ENCODE measurements at regions not wholly inside any gene's neighbourhood (a gene's known extent, or its start where the extent isn't known, plus 50 kb on each side); places are given as distances from the start of the nearest gene placed in this dataset.

GRCh38 chr16:9546438-9546786 lies 455.0 kb downstream of the HAPSTR1 start:
- no peaks in the 10 kb centered on the region for H3K9me3 ChIP-seq (ENCODE audit: control insufficient read depth, low read length)
- H3K27ac Mint-ChIP-seq, result no peak overlapping the region
- no peaks in the 10 kb centered on the region for H3K4me1 Mint-ChIP-seq

GRCh38 chr16:9549487-9549886 lies 458.0 kb downstream of the HAPSTR1 start:
- Histone ChIP-seq H3K9ac (ENCODE audit: extremely low read depth, low read length, poor library complexity, severe bottlenecking) (no peak overlapping the region), H3K4me1 (ENCODE audit: control insufficient read depth, insufficient read depth, low read length) (no peaks in the 10 kb centered on the region), H3K27me3 (ENCODE audit: control insufficient read depth, insufficient read depth, low read length, poor library complexity, severe bottlenecking) (no peaks in the 10 kb centered on the region), H3K27ac (ENCODE audit: low read depth, low read length) (no peak overlapping the region), H3K9me3 (ENCODE audit: control insufficient read depth, low read length) (peaks cover 1% of the 10 kb centered on the region), H3K36me3 (ENCODE audit: control insufficient read depth, insufficient read depth, low read length) (no peaks in the 10 kb centered on the region), H3K4me3 (ENCODE audit: low read length) (no peak overlapping the region)
- Mint-ChIP-seq H3K4me3 (no peak overlapping the region), H3K9me3 (no peaks in the 10 kb centered on the region), H3K36me3 (ENCODE audit: low read depth) (no peaks in the 10 kb centered on the region), H3K27ac (no peak overlapping the region), H3K27me3 (ENCODE audit: insufficient read depth) (no peaks in the 10 kb centered on the region), H3K4me1 (peaks cover 5% of the 10 kb centered on the region)
- 88 to 90% methylated on average over 2 to 5 of the region's 5 CpGs for WGBS, 2 experiments (ENCODE audit: insufficient coverage in 1 of 2, insufficient read length in 1 of 2)
- DNase-seq, result no peak
- TF ChIP-seq CTCF (conservative IDR thresholded peaks at IDR 0.05), result no peak

More at GRCh38 chr16:9546438-9546786, 455.0 kb downstream of the HAPSTR1 start:
- TF ChIP-seq CTCF (conservative IDR thresholded peaks at IDR 0.05), result no peak
- Histone ChIP-seq H3K36me3 (ENCODE audit: control insufficient read depth, insufficient read depth, low read length) (no peaks in the 10 kb centered on the region), H3K27ac (ENCODE audit: low read depth, low read length) (no peak overlapping the region), H3K9ac (ENCODE audit: extremely low read depth, low read length, poor library complexity, severe bottlenecking) (no peak overlapping the region), H3K4me1 (ENCODE audit: control insufficient read depth, insufficient read depth, low read length) (no peaks in the 10 kb centered on the region), H3K4me3 (ENCODE audit: low read length) (no peak overlapping the region), H3K27me3 (ENCODE audit: control insufficient read depth, insufficient read depth, low read length, poor library complexity, severe bottlenecking) (no peaks in the 10 kb centered on the region)
- no peak overlapping the region for H3K4me3 Mint-ChIP-seq
- no peak for DNase-seq
- WGBS, 2 experiments (ENCODE audit: insufficient coverage in 1 of 2, insufficient read length in 1 of 2), result 92 to 100% methylated on average over 2 of the region's 2 CpGs
- H3K9me3 Mint-ChIP-seq, result no peaks in the 10 kb centered on the region
- no peaks in the 10 kb centered on the region for H3K27me3 Mint-ChIP-seq (ENCODE audit: insufficient read depth)
- no peaks in the 10 kb centered on the region for H3K36me3 Mint-ChIP-seq (ENCODE audit: low read depth)

DNA sequence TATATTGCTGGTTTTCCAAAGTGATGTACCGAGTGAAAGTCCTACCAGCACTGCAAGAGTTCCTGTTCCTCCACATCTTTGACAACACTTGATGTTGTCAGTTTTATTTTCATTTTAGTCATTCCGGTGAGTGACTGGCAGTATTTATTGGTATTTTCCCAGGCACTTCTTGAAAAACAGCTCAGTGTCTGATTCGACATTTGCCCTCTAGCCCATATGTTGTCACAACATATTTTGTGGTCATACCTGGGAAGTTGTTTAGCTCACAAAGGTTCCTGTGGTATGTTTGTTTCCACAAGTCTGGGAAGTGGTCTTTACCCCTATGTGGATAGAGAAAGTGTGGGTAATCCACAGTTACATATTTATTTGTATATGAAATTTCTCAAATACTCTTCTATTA lies 463.6 kb downstream of the HAPSTR1 start:
- H3K9me3 Mint-ChIP-seq, result peaks cover 8% of the 10 kb centered on the region
- no peak overlapping the region for H3K4me3 Mint-ChIP-seq
- 97 to 100% methylated on average over 3 of the region's 3 CpGs for WGBS, 2 experiments (ENCODE audit: insufficient coverage in 1 of 2, insufficient read length in 1 of 2)

More for the DNA sequence above, 463.6 kb downstream of the HAPSTR1 start:
- Mint-ChIP-seq H3K4me1 (peaks cover 5% of the 10 kb centered on the region), H3K27ac (no peak overlapping the region), H3K36me3 (ENCODE audit: low read depth) (no peaks in the 10 kb centered on the region), H3K27me3 (ENCODE audit: insufficient read depth) (no peaks in the 10 kb centered on the region)
- Histone ChIP-seq H3K4me3 (ENCODE audit: low read length) (no peak overlapping the region), H3K27me3 (ENCODE audit: control insufficient read depth, insufficient read depth, low read length, poor library complexity, severe bottlenecking) (no peaks in the 10 kb centered on the region), H3K36me3 (ENCODE audit: control insufficient read depth, insufficient read depth, low read length) (no peaks in the 10 kb centered on the region), H3K4me1 (ENCODE audit: control insufficient read depth, insufficient read depth, low read length) (no peaks in the 10 kb centered on the region), H3K9me3 (ENCODE audit: control insufficient read depth, low read length) (peaks cover 8% of the 10 kb centered on the region), H3K27ac (ENCODE audit: low read depth, low read length) (no peak overlapping the region), H3K9ac (ENCODE audit: extremely low read depth, low read length, poor library complexity, severe bottlenecking) (no peak overlapping the region)
- TF ChIP-seq CTCF (conservative IDR thresholded peaks at IDR 0.05), result no peak
- DNase-seq, result no peak
